ENCODE measurements at regions not wholly inside any gene's neighbourhood (a gene's known extent, or its start where the extent isn't known, plus 50 kb on each side); places are given as distances from the start of the nearest gene placed in this dataset.

- TF ChIP-seq CTCF (IDR thresholded peaks at IDR 0.05): no peak
- TF ChIP-seq POLR2A (IDR thresholded peaks at IDR 0.05): no peak
Measured at GRCh38 chr2:16135196-16135912, 195.0 kb downstream of the MYCN start.
